Osteocyte (in vitro differentiated cells): ENCODE measurements at regions not wholly inside any gene's neighbourhood (a gene's known extent, or its start where the extent isn't known, plus 50 kb on each side); places are given as distances from the start of the nearest gene placed in this dataset.

Experiments used
- DNase-seq: peaks from one replicate; pipeline ENCODE4 v3.0.0; 2021; ENCODE audit warnings: mixed read lengths; ENCODE audit not compliant: unreplicated experiment; ENCODE audit errors: extremely low spot score
- H3K27ac Mint-ChIP-seq: one replicate; pipeline ENCODE4 v1.8.0; 2021; ENCODE audit warnings: mild to moderate bottlenecking, mixed read lengths; ENCODE audit not compliant: unreplicated experiment
- H3K27me3 Mint-ChIP-seq: one replicate; pipeline ENCODE4 v1.8.0; 2021; ENCODE audit warnings: mixed read lengths; ENCODE audit not compliant: unreplicated experiment
- H3K36me3 Mint-ChIP-seq: one replicate; pipeline ENCODE4 v1.8.0; 2021; ENCODE audit warnings: mixed read lengths; ENCODE audit not compliant: unreplicated experiment
- H3K4me1 Mint-ChIP-seq: one replicate; pipeline ENCODE4 v1.8.0; 2021; ENCODE audit warnings: mixed read lengths; ENCODE audit not compliant: unreplicated experiment
- H3K4me3 Mint-ChIP-seq: one replicate; pipeline ENCODE4 v1.8.0; 2021; ENCODE audit warnings: mild to moderate bottlenecking, moderate library complexity, mixed read lengths; ENCODE audit not compliant: unreplicated experiment
- H3K9me3 Mint-ChIP-seq: one replicate; pipeline ENCODE4 v1.8.0; 2021; ENCODE audit warnings: mixed read lengths; ENCODE audit not compliant: unreplicated experiment
- CTCF ChIP-seq: fragments of 200-600 bp; sonication (generic); IDR thresholded peaks from 2 replicates; pipeline ENCODE4 v1.5.0; 2021; ENCODE audit warnings: antibody characterized with exemption, mild to moderate bottlenecking, moderate library complexity

- Mint-ChIP-seq H3K27me3 (no peaks in the 10 kb centered on the region), H3K36me3 (peaks cover 5% of the 10 kb centered on the region), H3K9me3 (no peaks in the 10 kb centered on the region), H3K4me1 (peaks cover 4% of the 10 kb centered on the region), H3K27ac (no peak overlapping the region), H3K4me3 (no peak overlapping the region)
- DNase-seq, result no peak
- no peak for TF ChIP-seq CTCF
Measured at GRCh38 chr1:232499188-232499587, 130.7 kb downstream of the SIPA1L2 start.

GRCh38 chr1:232493869-232494268, 136.1 kb downstream of the SIPA1L2 start:
- peaks cover 33% of the 10 kb centered on the region for H3K36me3 Mint-ChIP-seq

GRCh38 chr1:232489256-232489655, 140.7 kb downstream of the SIPA1L2 start:
- no peak for TF ChIP-seq CTCF
- peaks cover 37% of the 10 kb centered on the region for H3K36me3 Mint-ChIP-seq
- no peak overlapping the region for H3K27ac Mint-ChIP-seq
- no peaks in the 10 kb centered on the region for H3K27me3 Mint-ChIP-seq
- no peak for DNase-seq
- H3K4me1 Mint-ChIP-seq, result peaks cover 7% of the 10 kb centered on the region
- no peaks in the 10 kb centered on the region for H3K9me3 Mint-ChIP-seq
- H3K4me3 Mint-ChIP-seq, result no peak overlapping the region

More at GRCh38 chr1:232493869-232494268, 136.1 kb downstream of the SIPA1L2 start:
- H3K27ac Mint-ChIP-seq, result no peak overlapping the region
- no peak for DNase-seq
- no peaks in the 10 kb centered on the region for H3K27me3 Mint-ChIP-seq
- H3K4me1 Mint-ChIP-seq, result peaks cover 7% of the 10 kb centered on the region
- H3K9me3 Mint-ChIP-seq, result no peaks in the 10 kb centered on the region
- TF ChIP-seq CTCF, result no peak
- H3K4me3 Mint-ChIP-seq, result no peak overlapping the region

- Mint-ChIP-seq H3K36me3 (peaks cover 44% of the 10 kb centered on the region), H3K27ac (no peak overlapping the region), H3K9me3 (no peaks in the 10 kb centered on the region), H3K4me1 (peaks cover 7% of the 10 kb centered on the region), H3K4me3 (no peak overlapping the region), H3K27me3 (no peaks in the 10 kb centered on the region)
- no peak for DNase-seq
- no peak for TF ChIP-seq CTCF
Measured at GRCh38 chr1:232487236-232487635, 142.7 kb downstream of the SIPA1L2 start.

- Mint-ChIP-seq H3K27ac (no peak overlapping the region), H3K36me3 (peaks cover 49% of the 10 kb centered on the region)
Measured at GRCh38 chr1:232486454-232487207, 143.3 kb downstream of the SIPA1L2 start.

More at GRCh38 chr1:232486454-232487207, 143.3 kb downstream of the SIPA1L2 start:
- Mint-ChIP-seq H3K27me3 (no peaks in the 10 kb centered on the region), H3K4me3 (no peak overlapping the region), H3K4me1 (peaks cover 7% of the 10 kb centered on the region), H3K9me3 (no peaks in the 10 kb centered on the region)
- no peak for TF ChIP-seq CTCF
- DNase-seq, result no peak
